ENCODE measurements at regions not wholly inside any gene's neighbourhood (a gene's known extent, or its start where the extent isn't known, plus 50 kb on each side); places are given as distances from the start of the nearest gene placed in this dataset.
"Not testable (repeated sequence)": the region's sequence is repeated elsewhere in the genome, so short reads cannot be mapped to it uniquely, and the experiment has no call there.

- not testable (repeated sequence) for H3K4me2 ChIP-seq; H3K36me3 ChIP-seq; H3K27me3 Mint-ChIP-seq (ENCODE audit: insufficient read depth, low read depth); H3K79me2 ChIP-seq (ENCODE audit: low read depth); H3K36me3 Mint-ChIP-seq; H3K9ac ChIP-seq; H3K27me3 ChIP-seq; H3K4me3 ChIP-seq; H3K4me3 Mint-ChIP-seq; H4K20me1 ChIP-seq (ENCODE audit: low read depth); H3K4me1 Mint-ChIP-seq; H3F3A ChIP-seq (ENCODE audit: low read depth); H3K27ac ChIP-seq; H3K9me3 ChIP-seq (ENCODE audit: low read depth); DNase-seq (ENCODE audit: low spot score); H3K4me1 ChIP-seq; H3K9me3 Mint-ChIP-seq; H3K27ac Mint-ChIP-seq; H2AFZ ChIP-seq (replicated peaks)
These were observed 370.0 kb upstream of the SPATA31A3 start for GRCh38 chr9:67362325-67362724.

GRCh38 chr9:67353961-67354360, 361.6 kb upstream of the SPATA31A3 start:
- not testable (repeated sequence) for H3K36me3 Mint-ChIP-seq; H2AFZ ChIP-seq (replicated peaks); H3K9me3 ChIP-seq (ENCODE audit: low read depth); H3K4me1 Mint-ChIP-seq; H3K9ac ChIP-seq; DNase-seq (ENCODE audit: low spot score); H3K4me3 ChIP-seq; H4K20me1 ChIP-seq (ENCODE audit: low read depth); H3K27me3 Mint-ChIP-seq (ENCODE audit: insufficient read depth, low read depth); H3K36me3 ChIP-seq; H3K27ac Mint-ChIP-seq; H3K9me3 Mint-ChIP-seq; H3K4me1 ChIP-seq; H3K79me2 ChIP-seq (ENCODE audit: low read depth); H3K4me3 Mint-ChIP-seq; H3K4me2 ChIP-seq; H3K27me3 ChIP-seq; H3K27ac ChIP-seq; H3F3A ChIP-seq (ENCODE audit: low read depth)

- H3K4me1 Mint-ChIP-seq; H3K9me3 ChIP-seq (ENCODE audit: low read depth); H3K9me3 Mint-ChIP-seq; H3K4me2 ChIP-seq; H3K36me3 Mint-ChIP-seq; H3K79me2 ChIP-seq (ENCODE audit: low read depth); H3K27me3 ChIP-seq; H3K4me3 ChIP-seq; H3F3A ChIP-seq (ENCODE audit: low read depth); H3K27ac ChIP-seq; H3K9ac ChIP-seq; H3K4me1 ChIP-seq; H3K36me3 ChIP-seq; H4K20me1 ChIP-seq (ENCODE audit: low read depth); H3K27me3 Mint-ChIP-seq (ENCODE audit: insufficient read depth, low read depth); DNase-seq (ENCODE audit: low spot score); H3K27ac Mint-ChIP-seq; H2AFZ ChIP-seq (replicated peaks); H3K4me3 Mint-ChIP-seq: not testable (repeated sequence)
These were observed 357.0 kb upstream of the SPATA31A3 start for GRCh38 chr9:67349424-67349759.

- H3K36me3 Mint-ChIP-seq; H4K20me1 ChIP-seq (ENCODE audit: low read depth); H3K4me3 ChIP-seq; H3K9ac ChIP-seq; H3F3A ChIP-seq (ENCODE audit: low read depth); DNase-seq (ENCODE audit: low spot score); H2AFZ ChIP-seq (replicated peaks); H3K27me3 Mint-ChIP-seq (ENCODE audit: insufficient read depth, low read depth); H3K9me3 ChIP-seq (ENCODE audit: low read depth); H3K27ac ChIP-seq; H3K4me1 ChIP-seq; H3K4me1 Mint-ChIP-seq; H3K27ac Mint-ChIP-seq; H3K9me3 Mint-ChIP-seq; H3K79me2 ChIP-seq (ENCODE audit: low read depth); H3K4me2 ChIP-seq; H3K27me3 ChIP-seq; H3K4me3 Mint-ChIP-seq; H3K36me3 ChIP-seq: not testable (repeated sequence)
These were observed 356.4 kb upstream of the SPATA31A3 start for GRCh38 chr9:67348562-67349423.

- H3K36me3 ChIP-seq; H3K9me3 ChIP-seq (ENCODE audit: low read depth); DNase-seq (ENCODE audit: low spot score); H3K9me3 Mint-ChIP-seq; H3K9ac ChIP-seq; H3K27me3 ChIP-seq; H3K27ac Mint-ChIP-seq; H3K4me3 ChIP-seq; H3K4me1 ChIP-seq; H3K4me2 ChIP-seq; H3K27ac ChIP-seq; H3K4me1 Mint-ChIP-seq; H3K36me3 Mint-ChIP-seq; H3K79me2 ChIP-seq (ENCODE audit: low read depth); H4K20me1 ChIP-seq (ENCODE audit: low read depth); H3K4me3 Mint-ChIP-seq; H3F3A ChIP-seq (ENCODE audit: low read depth); H2AFZ ChIP-seq (replicated peaks); H3K27me3 Mint-ChIP-seq (ENCODE audit: insufficient read depth, low read depth): not testable (repeated sequence)
These were observed 355.7 kb upstream of the SPATA31A3 start for GRCh38 chr9:67348094-67348493.

- not testable (repeated sequence) for H3K4me1 ChIP-seq; H3K4me3 Mint-ChIP-seq; H3K36me3 Mint-ChIP-seq; H3K9me3 Mint-ChIP-seq; H3F3A ChIP-seq (ENCODE audit: low read depth); H3K36me3 ChIP-seq; H3K4me2 ChIP-seq; H3K27me3 Mint-ChIP-seq (ENCODE audit: insufficient read depth, low read depth); DNase-seq (ENCODE audit: low spot score); H3K9ac ChIP-seq; H3K27ac Mint-ChIP-seq; H2AFZ ChIP-seq (replicated peaks); H3K79me2 ChIP-seq (ENCODE audit: low read depth); H4K20me1 ChIP-seq (ENCODE audit: low read depth); H3K4me1 Mint-ChIP-seq; H3K27ac ChIP-seq; H3K9me3 ChIP-seq (ENCODE audit: low read depth); H3K4me3 ChIP-seq; H3K27me3 ChIP-seq
These were observed 346.9 kb upstream of the SPATA31A3 start for GRCh38 chr9:67339216-67339615.

- not testable (repeated sequence) for H3K4me2 ChIP-seq; H3K9ac ChIP-seq; H3K9me3 ChIP-seq (ENCODE audit: low read depth); H3K27ac Mint-ChIP-seq; H3K4me3 ChIP-seq; H2AFZ ChIP-seq (replicated peaks); H3K4me1 Mint-ChIP-seq; H3K79me2 ChIP-seq (ENCODE audit: low read depth); DNase-seq (ENCODE audit: low spot score); H4K20me1 ChIP-seq (ENCODE audit: low read depth); H3K27me3 ChIP-seq; H3K36me3 ChIP-seq; H3K27me3 Mint-ChIP-seq (ENCODE audit: insufficient read depth, low read depth); H3K9me3 Mint-ChIP-seq; H3K36me3 Mint-ChIP-seq; H3K27ac ChIP-seq; H3K4me1 ChIP-seq; H3K4me3 Mint-ChIP-seq; H3F3A ChIP-seq (ENCODE audit: low read depth)
These were observed 345.9 kb upstream of the SPATA31A3 start for GRCh38 chr9:67338201-67338600.

- not testable (repeated sequence) for H3K9me3 Mint-ChIP-seq
These were observed 342.6 kb upstream of the SPATA31A3 start for GRCh38 chr9:67334727-67335572.

More at GRCh38 chr9:67334727-67335572, 342.6 kb upstream of the SPATA31A3 start:
- not testable (repeated sequence) for H3K4me1 ChIP-seq; H3K4me1 Mint-ChIP-seq; DNase-seq (ENCODE audit: low spot score); H3K27me3 Mint-ChIP-seq (ENCODE audit: insufficient read depth, low read depth); H3F3A ChIP-seq (ENCODE audit: low read depth); H3K4me3 Mint-ChIP-seq; H3K9ac ChIP-seq; H3K36me3 ChIP-seq; H3K79me2 ChIP-seq (ENCODE audit: low read depth); H3K36me3 Mint-ChIP-seq; H3K27ac ChIP-seq; H3K4me3 ChIP-seq; H3K9me3 ChIP-seq (ENCODE audit: low read depth); H2AFZ ChIP-seq (replicated peaks); H3K27ac Mint-ChIP-seq; H3K4me2 ChIP-seq; H3K27me3 ChIP-seq; H4K20me1 ChIP-seq (ENCODE audit: low read depth)
